H9 (cell line): ENCODE measurements at regions not wholly inside any gene's neighbourhood (a gene's known extent, or its start where the extent isn't known, plus 50 kb on each side); places are given as distances from the start of the nearest gene placed in this dataset.

Source experiments
- DNase-seq: peaks from one replicate; pipeline ENCODE4 v3.0.0-alpha.2; 2017
- H2AFZ ChIP-seq: one replicate; pipeline ENCODE4 v1.6.1; 2013; ENCODE audit warnings: mild to moderate bottlenecking, low read length, control low read depth, moderate library complexity
- H2AK5ac ChIP-seq: 2 replicates; pipeline ENCODE4 v1.6.1; 2013; ENCODE audit warnings: low read length, control low read depth, mixed read lengths; ENCODE audit not compliant: insufficient read length
- H2BK120ac ChIP-seq: one replicate; pipeline ENCODE4 v1.6.1; 2013; ENCODE audit warnings: low read depth, mild to moderate bottlenecking, low read length, control low read depth, inconsistent platforms; ENCODE audit not compliant: poor library complexity, severe bottlenecking
- H2BK12ac ChIP-seq: 2 replicates; pipeline ENCODE4 v1.6.1; 2013; ENCODE audit warnings: low read length, control low read depth, mixed read lengths, low read depth; ENCODE audit not compliant: insufficient read length
- H2BK15ac ChIP-seq: 2 replicates; pipeline ENCODE4 v1.6.1; 2013; ENCODE audit warnings: low read depth, low read length, control low read depth
- H2BK20ac ChIP-seq: one replicate; pipeline ENCODE4 v1.6.1; 2013; ENCODE audit warnings: low read depth, mild to moderate bottlenecking, low read length, control low read depth, inconsistent platforms; ENCODE audit not compliant: poor library complexity, severe bottlenecking
- H2BK5ac ChIP-seq: 2 replicates; pipeline ENCODE4 v1.6.1; 2013; ENCODE audit warnings: low read length, control low read depth, mixed read lengths; ENCODE audit not compliant: insufficient read length
- H3K14ac ChIP-seq: 2 replicates; pipeline ENCODE4 v1.6.1; 2013; ENCODE audit warnings: low read length, control low read depth; ENCODE audit not compliant: insufficient read depth
- H3K18ac ChIP-seq: 2 replicates; pipeline ENCODE4 v1.6.1; 2013; ENCODE audit warnings: low read depth, mild to moderate bottlenecking, mixed read lengths, low read length, control low read depth; ENCODE audit not compliant: insufficient read length
- H3K23ac ChIP-seq: 2 replicates; pipeline ENCODE4 v1.6.1; 2013; ENCODE audit warnings: low read length, control low read depth, mixed read lengths, low read depth; ENCODE audit not compliant: insufficient read length
- H3K23me2 ChIP-seq: 2 replicates; pipeline ENCODE4 v1.6.1; 2013; ENCODE audit warnings: low read depth, mild to moderate bottlenecking, mixed read lengths, low read length, control low read depth; ENCODE audit not compliant: insufficient read length, poor library complexity, severe bottlenecking
- H3K27ac ChIP-seq: 2 replicates; pipeline ENCODE4 v1.5.1; 2013; ENCODE audit warnings: low read length, control low read depth, mixed read lengths, low read depth; ENCODE audit not compliant: insufficient read length
- H3K27me3 ChIP-seq: 2 replicates; pipeline ENCODE4 v1.6.1; 2013; ENCODE audit warnings: low read length, control low read depth, inconsistent platforms; ENCODE audit not compliant: insufficient read depth
- H3K4ac ChIP-seq: 2 replicates; pipeline ENCODE4 v1.6.1; 2013; ENCODE audit warnings: low read depth, mild to moderate bottlenecking, control low read depth, inconsistent platforms, low read length, moderate library complexity
- H3K4me1 ChIP-seq: 2 replicates; pipeline ENCODE4 v1.6.1; 2013; ENCODE audit warnings: low read length, control low read depth, inconsistent platforms; ENCODE audit not compliant: insufficient read depth
- H3K4me2 ChIP-seq: 2 replicates; pipeline ENCODE4 v1.6.1; 2013; ENCODE audit warnings: low read length, control low read depth, mixed read lengths; ENCODE audit not compliant: insufficient read length, insufficient read depth
- H3K56ac ChIP-seq: 2 replicates; pipeline ENCODE4 v1.6.1; 2013; ENCODE audit warnings: low read depth, mild to moderate bottlenecking, mixed read lengths, low read length, control low read depth; ENCODE audit not compliant: insufficient read length
- H3K79me1 ChIP-seq: 2 replicates; pipeline ENCODE4 v1.6.1; 2013; ENCODE audit warnings: low read depth, mild to moderate bottlenecking, moderate library complexity, low read length, control low read depth, inconsistent platforms; ENCODE audit not compliant: insufficient read depth, poor library complexity, severe bottlenecking
- H3K79me2 ChIP-seq: 2 replicates; pipeline ENCODE4 v1.6.1; 2013; ENCODE audit warnings: low read length, control low read depth, inconsistent platforms; ENCODE audit not compliant: insufficient read depth
- H3K9ac ChIP-seq: 2 replicates; pipeline ENCODE4 v1.6.1; 2013; ENCODE audit warnings: low read length, control low read depth, mixed read lengths; ENCODE audit not compliant: insufficient read length; ENCODE audit errors: extremely low read depth
- H3K9me3 ChIP-seq: one replicate; pipeline ENCODE4 v1.6.1; 2013; ENCODE audit warnings: low read depth, low read length, inconsistent platforms; ENCODE audit not compliant: control insufficient read depth
- H3T11ph ChIP-seq: one replicate; pipeline ENCODE4 v1.6.1; 2013; ENCODE audit warnings: mild to moderate bottlenecking, low read length, control low read depth, inconsistent platforms
- H4K20me1 ChIP-seq: one replicate; pipeline ENCODE4 v1.6.1; 2013; ENCODE audit not compliant: control insufficient read depth, insufficient read length, insufficient read depth
- H4K5ac ChIP-seq: 2 replicates; pipeline ENCODE4 v1.6.1; 2013; ENCODE audit warnings: low read depth, mild to moderate bottlenecking, mixed read lengths, low read length, control low read depth; ENCODE audit not compliant: insufficient read length
- H4K8ac ChIP-seq: replicated peaks from 2 replicates; pipeline ENCODE4 v1.6.1; 2013; ENCODE audit warnings: low read length, control low read depth, mixed read lengths, low read depth; ENCODE audit not compliant: insufficient read length
- H4K91ac ChIP-seq: 2 replicates; pipeline ENCODE4 v1.6.1; 2013; ENCODE audit warnings: low read depth, mild to moderate bottlenecking, moderate library complexity, mixed read lengths, low read length, control low read depth; ENCODE audit not compliant: insufficient read length
- H3K27ac Mint-ChIP-seq, 3 experiments: 2 replicates in 2 of 3; 3 replicates in 1 of 3; pipeline ENCODE4 v1.8.0; 2020 to 2021; ENCODE audit warnings: mixed read lengths in 3 of 3, mild to moderate bottlenecking in 1 of 3, moderate library complexity in 1 of 3
- H3K27me3 Mint-ChIP-seq: 2 replicates; pipeline ENCODE4 v1.8.0; 2021; ENCODE audit warnings: low read depth, mild to moderate bottlenecking, moderate library complexity, mixed read lengths
- H3K36me3 Mint-ChIP-seq, 3 experiments: 2 replicates in 2 of 3; 3 replicates in 1 of 3; pipeline ENCODE4 v1.8.0; 2020 to 2021; ENCODE audit warnings: low read depth in 3 of 3, mixed read lengths in 3 of 3; ENCODE audit not compliant: insufficient read depth in 1 of 3
- H3K4me1 Mint-ChIP-seq, 2 experiments: 2 replicates each; pipeline ENCODE4 v1.8.0; 2020; ENCODE audit warnings: mixed read lengths in 2 of 2
- H3K4me3 Mint-ChIP-seq, 2 experiments: 2 replicates in 1 of 2; 3 replicates in 1 of 2; pipeline ENCODE4 v1.8.0; 2020 to 2021; ENCODE audit warnings: mild to moderate bottlenecking in 2 of 2, mixed read lengths in 2 of 2, moderate library complexity in 1 of 2
- H3K9me3 Mint-ChIP-seq, 2 experiments: 2 replicates in 1 of 2; 3 replicates in 1 of 2; pipeline ENCODE4 v1.8.0; 2020; ENCODE audit warnings: mild to moderate bottlenecking in 2 of 2, mixed read lengths in 2 of 2, moderate library complexity in 1 of 2
- CTCF ChIP-seq: fragments of 200-600 bp; sonication (generic); conservative IDR thresholded peaks from 3 replicates; pipeline ENCODE4 v1.8.0; 2021; ENCODE audit warnings: antibody characterized with exemption, mild to moderate bottlenecking

- Histone ChIP-seq H4K91ac (no peak overlapping the region), H3K4me1 (no peaks in the 10 kb centered on the region), H2BK15ac (no peak overlapping the region), H3K79me1 (no peaks in the 10 kb centered on the region), H3K9ac (no peak overlapping the region), H4K8ac (no peak overlapping the region), H3K23me2 (no peaks in the 10 kb centered on the region), H3K56ac (no peak overlapping the region), H2AFZ (no peak overlapping the region), H3K4me2 (no peak overlapping the region), H3K18ac (no peak overlapping the region), H3K4ac (no peak overlapping the region), H3T11ph (no peak overlapping the region), H2BK20ac (no peak overlapping the region), H3K14ac (no peak overlapping the region), H2BK5ac (no peak overlapping the region), H3K27ac (no peak overlapping the region), H2BK12ac (no peak overlapping the region), H3K23ac (no peak overlapping the region), H3K27me3 (no peaks in the 10 kb centered on the region), H3K9me3 (no peaks in the 10 kb centered on the region), H2AK5ac (no peak overlapping the region), H2BK120ac (no peak overlapping the region), H4K20me1 (no peaks in the 10 kb centered on the region), H3K79me2 (no peaks in the 10 kb centered on the region), H4K5ac (no peak overlapping the region)
- Mint-ChIP-seq H3K36me3 (peaks cover 6 to 17% (median 8%) of the 10 kb centered on the region in 3 experiments), H3K4me1 (peaks cover 24 to 26% of the 10 kb centered on the region in 2 experiments), H3K27ac (no peak overlapping the region), H3K4me3 (no peak overlapping the region), H3K9me3 (peaks cover 15% of the 10 kb centered on the region in 2 experiments), H3K27me3 (no peaks in the 10 kb centered on the region)
- TF ChIP-seq CTCF = no peak
- DNase-seq = no peak
Observed at GRCh38 chr3:81938681-81939080, 177.2 kb upstream of the GBE1 start.
